Stimulated activated CD8-positive, alpha-beta memory T cell treated with anti-CD3 and anti-CD28 coated beads, Interleukin-12 subunit alpha, Interleukin-12 subunit beta, amount 100 ng/mL, for 1 hour (primary cell): ENCODE measurements at regions not wholly inside any gene's neighbourhood (a gene's known extent, or its start where the extent isn't known, plus 50 kb on each side); places are given as distances from the start of the nearest gene placed in this dataset.
"Not testable (repeated sequence)": the region's sequence is repeated elsewhere in the genome, so short reads cannot be mapped to it uniquely, and the experiment has no call there.

ENCODE experiments used
- DNase-seq: peaks from one replicate; pipeline ENCODE4 v3.0.0-alpha.2; 2020; ENCODE audit warnings: low read depth

GRCh38 chr16:65837464-65837863 lies 529.0 kb upstream of the CDH5 start:
- no peak for DNase-seq

- DNase-seq: no peak
Observed at GRCh38 chr16:65834688-65835087, 531.8 kb upstream of the CDH5 start.

GRCh38 chr16:65833171-65833871 lies 533.2 kb upstream of the CDH5 start:
- DNase-seq: no peak

- DNase-seq: no peak
Observed at GRCh38 chr16:65832679-65833078, 533.8 kb upstream of the CDH5 start.

- DNase-seq: no peak
Observed at GRCh38 chr16:65831903-65832666, 534.4 kb upstream of the CDH5 start.

- no peak for DNase-seq
Observed at GRCh38 chr16:65829076-65829475, 537.4 kb upstream of the CDH5 start.

GRCh38 chr16:65828296-65828695 lies 538.2 kb upstream of the CDH5 start:
- DNase-seq: no peak

GRCh38 chr16:65827231-65827630 lies 539.3 kb upstream of the CDH5 start:
- DNase-seq: no peak

- DNase-seq: no peak
Observed at GRCh38 chr16:65825191-65825856, 541.2 kb upstream of the CDH5 start.

- no peak for DNase-seq
Observed at GRCh38 chr16:65822148-65822547, 544.3 kb upstream of the CDH5 start.

GRCh38 chr16:65819136-65819898 lies 547.2 kb upstream of the CDH5 start:
- no peak for DNase-seq

- DNase-seq: no peak
Observed at GRCh38 chr16:65817799-65818198, 548.7 kb upstream of the CDH5 start.

GRCh38 chr16:65817066-65817465 lies 549.4 kb upstream of the CDH5 start:
- DNase-seq: no peak

- DNase-seq: no peak
Observed at GRCh38 chr16:65816556-65816955, 549.9 kb upstream of the CDH5 start.

- DNase-seq: no peak
Observed at GRCh38 chr16:65815707-65816106, 550.8 kb upstream of the CDH5 start.

- not testable (repeated sequence) for DNase-seq
Observed at GRCh38 chr16:65813879-65814278, 552.6 kb upstream of the CDH5 start.

- no peak for DNase-seq
Observed at GRCh38 chr16:65809627-65810026, 556.9 kb upstream of the CDH5 start.

- DNase-seq: no peak
Observed at GRCh38 chr16:65808790-65809189, 557.7 kb upstream of the CDH5 start.

GRCh38 chr16:65807858-65808257 lies 558.6 kb upstream of the CDH5 start:
- no peak for DNase-seq

- DNase-seq: not testable (repeated sequence)
Observed at GRCh38 chr16:65805704-65806103, 560.8 kb upstream of the CDH5 start.

GRCh38 chr16:65796481-65796880 lies 570.0 kb upstream of the CDH5 start:
- DNase-seq: no peak

- DNase-seq: no peak
Observed at GRCh38 chr16:65794973-65795372, 571.5 kb upstream of the CDH5 start.
